ENCODE measurements at regions not wholly inside any gene's neighbourhood (a gene's known extent, or its start where the extent isn't known, plus 50 kb on each side); places are given as distances from the start of the nearest gene placed in this dataset.

DNA sequence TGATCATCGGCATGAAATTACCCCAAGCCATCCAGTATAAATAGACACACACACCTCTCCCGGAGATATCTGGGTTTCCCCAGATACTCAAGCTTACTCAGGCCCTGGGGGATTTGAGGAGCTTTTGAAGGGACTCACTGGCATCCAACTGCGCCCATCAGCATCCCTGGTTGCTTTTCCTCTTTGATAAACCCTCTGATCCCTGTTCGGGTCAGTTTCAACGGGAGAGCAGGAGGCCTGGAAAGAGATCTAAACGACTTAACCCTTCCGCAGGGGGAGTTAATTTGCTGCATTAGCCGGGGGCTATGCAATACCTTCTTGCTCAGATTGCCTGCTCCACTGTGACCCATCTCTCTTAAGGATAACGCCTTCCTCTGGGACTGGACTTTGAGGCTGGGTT lies 76.6 kb downstream of the MAF start:
- no peaks in the 10 kb centered on the region for H3K27me3 Mint-ChIP-seq (ENCODE audit: insufficient read depth)
- peaks cover 67% of the 10 kb centered on the region for H3K9me3 Mint-ChIP-seq
- no peak overlapping the region for H3K27ac Mint-ChIP-seq
- no peak for DNase-seq
- H3K36me3 Mint-ChIP-seq (ENCODE audit: low read depth): no peaks in the 10 kb centered on the region
- H3K4me3 Mint-ChIP-seq: no peak overlapping the region
- TF ChIP-seq, protein P1, sequence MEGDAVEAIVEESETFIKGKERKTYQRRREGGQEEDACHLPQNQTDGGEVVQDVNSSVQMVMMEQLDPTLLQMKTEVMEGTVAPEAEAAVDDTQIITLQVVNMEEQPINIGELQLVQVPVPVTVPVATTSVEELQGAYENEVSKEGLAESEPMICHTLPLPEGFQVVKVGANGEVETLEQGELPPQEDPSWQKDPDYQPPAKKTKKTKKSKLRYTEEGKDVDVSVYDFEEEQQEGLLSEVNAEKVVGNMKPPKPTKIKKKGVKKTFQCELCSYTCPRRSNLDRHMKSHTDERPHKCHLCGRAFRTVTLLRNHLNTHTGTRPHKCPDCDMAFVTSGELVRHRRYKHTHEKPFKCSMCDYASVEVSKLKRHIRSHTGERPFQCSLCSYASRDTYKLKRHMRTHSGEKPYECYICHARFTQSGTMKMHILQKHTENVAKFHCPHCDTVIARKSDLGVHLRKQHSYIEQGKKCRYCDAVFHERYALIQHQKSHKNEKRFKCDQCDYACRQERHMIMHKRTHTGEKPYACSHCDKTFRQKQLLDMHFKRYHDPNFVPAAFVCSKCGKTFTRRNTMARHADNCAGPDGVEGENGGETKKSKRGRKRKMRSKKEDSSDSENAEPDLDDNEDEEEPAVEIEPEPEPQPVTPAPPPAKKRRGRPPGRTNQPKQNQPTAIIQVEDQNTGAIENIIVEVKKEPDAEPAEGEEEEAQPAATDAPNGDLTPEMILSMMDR (IDR thresholded peaks at IDR 0.05): no peak
- no peaks in the 10 kb centered on the region for H3K4me1 Mint-ChIP-seq (ENCODE audit: low read depth)

DNA sequence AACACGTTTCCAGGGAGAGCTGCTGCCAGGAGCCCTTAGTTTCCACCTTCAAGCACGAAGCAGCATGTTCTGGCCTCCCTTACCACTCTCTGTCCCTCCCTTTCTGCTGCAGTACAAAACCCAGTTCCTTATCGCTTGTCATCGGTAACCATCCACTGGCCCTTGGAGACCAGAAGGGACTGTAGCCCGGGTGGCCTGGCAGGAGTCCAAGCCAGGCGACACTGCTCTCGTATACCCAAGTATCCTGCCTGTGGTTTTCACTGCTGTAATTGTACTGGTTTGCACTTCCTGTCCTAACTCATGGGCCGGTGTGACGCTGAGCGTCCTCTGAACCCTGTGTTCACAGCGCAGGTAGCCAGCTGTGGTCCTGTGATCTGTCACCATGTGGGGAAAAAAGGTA lies 81.1 kb downstream of the MAF start:
- no peak overlapping the region for H3K27ac Mint-ChIP-seq
- H3K9me3 Mint-ChIP-seq: peaks cover 38% of the 10 kb centered on the region
- H3K4me1 Mint-ChIP-seq (ENCODE audit: low read depth): no peaks in the 10 kb centered on the region
- H3K36me3 Mint-ChIP-seq (ENCODE audit: low read depth): no peaks in the 10 kb centered on the region
- no peaks in the 10 kb centered on the region; the same call in 1 of the 2 replicates for H3K27me3 Mint-ChIP-seq (ENCODE audit: insufficient read depth)
- DNase-seq: no peak
- TF ChIP-seq, protein P1 (IDR thresholded peaks at IDR 0.05): no peak
- no peak overlapping the region for H3K4me3 Mint-ChIP-seq

DNA sequence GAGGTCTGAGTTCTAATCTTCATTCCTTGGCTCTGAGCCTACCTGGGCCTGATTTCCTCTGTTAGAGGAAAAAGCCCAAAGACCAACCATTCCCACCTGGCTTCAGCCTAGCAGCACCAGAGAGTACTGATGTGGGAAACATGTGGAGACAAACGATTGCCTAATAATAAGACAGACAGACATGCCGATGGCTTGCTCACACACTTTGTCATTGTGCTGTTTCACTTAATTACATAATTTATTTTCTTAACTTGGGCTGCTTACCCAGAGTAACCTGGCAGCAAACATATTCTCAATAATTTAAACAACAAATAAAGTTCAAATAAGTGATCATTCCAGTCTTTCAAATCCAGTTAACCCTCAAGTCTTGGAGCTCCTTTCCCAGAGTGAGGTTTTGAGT lies 83.4 kb downstream of the MAF start:
- H3K4me1 Mint-ChIP-seq (ENCODE audit: low read depth): no peaks in the 10 kb centered on the region
- no peak for DNase-seq
- no peaks in the 10 kb centered on the region for H3K36me3 Mint-ChIP-seq (ENCODE audit: low read depth)
- H3K9me3 Mint-ChIP-seq: peaks cover 42% of the 10 kb centered on the region
- H3K27me3 Mint-ChIP-seq (ENCODE audit: insufficient read depth): no peaks in the 10 kb centered on the region; the same call in 1 of the 2 replicates
- H3K4me3 Mint-ChIP-seq: no peak overlapping the region
- TF ChIP-seq, protein P1 (IDR thresholded peaks at IDR 0.05): no peak
- no peak overlapping the region for H3K27ac Mint-ChIP-seq

- peaks cover 35% of the 10 kb centered on the region for H3K9me3 Mint-ChIP-seq
Observed at GRCh38 chr16:79510879-79511278, 89.7 kb downstream of the MAF start.

GRCh38 chr16:79509906-79510305 lies 90.6 kb downstream of the MAF start:
- H3K27ac Mint-ChIP-seq: no peak overlapping the region
- TF ChIP-seq, protein P1 (IDR thresholded peaks at IDR 0.05): no peak
- H3K9me3 Mint-ChIP-seq: peaks cover 33% of the 10 kb centered on the region
- H3K27me3 Mint-ChIP-seq (ENCODE audit: insufficient read depth): no peaks in the 10 kb centered on the region
- H3K4me3 Mint-ChIP-seq: no peak overlapping the region
- DNase-seq: no peak
- no peaks in the 10 kb centered on the region; the same call in 1 of the 2 replicates for H3K36me3 Mint-ChIP-seq (ENCODE audit: low read depth)
- H3K4me1 Mint-ChIP-seq (ENCODE audit: low read depth): no peaks in the 10 kb centered on the region

More at GRCh38 chr16:79510879-79511278, 89.7 kb downstream of the MAF start:
- Mint-ChIP-seq H3K27ac (no peak overlapping the region), H3K4me3 (no peak overlapping the region), H3K4me1 (ENCODE audit: low read depth) (no peaks in the 10 kb centered on the region), H3K36me3 (ENCODE audit: low read depth) (no peaks in the 10 kb centered on the region; the same call in 1 of the 2 replicates), H3K27me3 (ENCODE audit: insufficient read depth) (no peaks in the 10 kb centered on the region)
- TF ChIP-seq, protein P1 (IDR thresholded peaks at IDR 0.05): no peak
- no peak for DNase-seq

- H3K9me3 Mint-ChIP-seq: peaks cover 35% of the 10 kb centered on the region
- no peaks in the 10 kb centered on the region for H3K4me1 Mint-ChIP-seq (ENCODE audit: low read depth)
- TF ChIP-seq, protein P1 (IDR thresholded peaks at IDR 0.05): no peak
- no peak overlapping the region for H3K4me3 Mint-ChIP-seq
- no peak overlapping the region for H3K27ac Mint-ChIP-seq
- H3K36me3 Mint-ChIP-seq (ENCODE audit: low read depth): no peaks in the 10 kb centered on the region; the same call in 1 of the 2 replicates
- no peaks in the 10 kb centered on the region for H3K27me3 Mint-ChIP-seq (ENCODE audit: insufficient read depth)
- no peak for DNase-seq
Observed at GRCh38 chr16:79509211-79509631, 91.3 kb downstream of the MAF start.

Data from HFFc6 (cell line).